Nucleus accumbens (tissue), 56 donors: ENCODE measurements at regions not wholly inside any gene's neighbourhood (a gene's known extent, or its start where the extent isn't known, plus 50 kb on each side); places are given as distances from the start of the nearest gene placed in this dataset.
"Not testable (repeated sequence)": the region's sequence is repeated elsewhere in the genome, so short reads cannot be mapped to it uniquely, and the experiment has no call there.

Experiments
- DNase-seq, 56 donors: peaks; one replicate each; lab custom pipeline; 2025; lab: John Stamatoyannopoulos, UW

- DNase-seq, result no peak
Measured at GRCh38 chr3:197431346-197431910, 124.3 kb downstream of the BDH1 start.

GRCh38 chr3:197430934-197431333 lies 124.8 kb downstream of the BDH1 start:
- DNase-seq, result no peak

GRCh38 chr3:197430502-197430901 lies 125.3 kb downstream of the BDH1 start:
- DNase-seq, result no peak

DNA sequence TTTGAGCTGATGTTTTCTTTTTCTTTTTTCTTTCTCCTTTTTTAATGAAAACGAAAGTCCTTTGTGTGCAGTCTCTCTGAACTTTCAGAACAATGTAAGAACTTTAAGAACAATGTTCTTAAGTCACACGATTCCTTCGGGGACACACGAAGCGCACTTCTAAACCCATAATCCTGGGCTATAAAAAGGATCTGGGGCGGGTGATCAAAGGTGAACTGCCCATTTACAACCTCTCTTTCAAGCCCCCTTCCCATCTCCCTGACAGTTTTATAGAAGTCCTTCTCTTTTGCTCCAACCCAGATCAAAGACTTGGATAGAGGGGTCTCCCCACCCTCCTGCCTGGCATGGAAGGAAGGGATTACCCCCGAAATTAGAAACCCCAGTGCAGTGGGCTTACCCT lies 126.8 kb downstream of the BDH1 start:
- no peak for DNase-seq

GRCh38 chr3:197428117-197428801 lies 127.5 kb downstream of the BDH1 start:
- no peak for DNase-seq

GRCh38 chr3:197427021-197427420 lies 128.6 kb upstream of the DLG1 start:
- DNase-seq, result no peak

DNA sequence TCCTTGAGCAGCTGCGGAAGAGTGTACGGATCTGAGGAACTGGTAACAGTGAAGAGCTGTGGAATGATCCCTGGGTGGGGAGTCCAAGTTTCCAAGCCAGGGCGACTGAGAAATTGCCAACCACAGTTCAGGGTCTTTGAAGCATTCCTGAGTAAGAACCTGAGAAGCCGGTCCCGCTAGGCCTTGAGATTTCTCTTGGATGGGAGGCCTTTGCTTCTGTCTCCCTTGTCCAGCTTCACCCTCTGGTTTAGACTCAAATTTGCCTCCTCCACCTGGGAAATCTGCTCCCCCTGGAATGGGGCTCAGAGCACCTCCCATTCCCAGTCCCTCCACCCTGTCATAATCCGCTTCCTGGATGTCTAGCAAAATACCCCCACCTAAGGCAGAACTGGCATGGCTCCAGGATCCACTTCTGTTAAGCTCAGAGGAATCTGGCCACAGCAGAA lies 127.7 kb upstream of the DLG1 start:
- no peak for DNase-seq

DNA sequence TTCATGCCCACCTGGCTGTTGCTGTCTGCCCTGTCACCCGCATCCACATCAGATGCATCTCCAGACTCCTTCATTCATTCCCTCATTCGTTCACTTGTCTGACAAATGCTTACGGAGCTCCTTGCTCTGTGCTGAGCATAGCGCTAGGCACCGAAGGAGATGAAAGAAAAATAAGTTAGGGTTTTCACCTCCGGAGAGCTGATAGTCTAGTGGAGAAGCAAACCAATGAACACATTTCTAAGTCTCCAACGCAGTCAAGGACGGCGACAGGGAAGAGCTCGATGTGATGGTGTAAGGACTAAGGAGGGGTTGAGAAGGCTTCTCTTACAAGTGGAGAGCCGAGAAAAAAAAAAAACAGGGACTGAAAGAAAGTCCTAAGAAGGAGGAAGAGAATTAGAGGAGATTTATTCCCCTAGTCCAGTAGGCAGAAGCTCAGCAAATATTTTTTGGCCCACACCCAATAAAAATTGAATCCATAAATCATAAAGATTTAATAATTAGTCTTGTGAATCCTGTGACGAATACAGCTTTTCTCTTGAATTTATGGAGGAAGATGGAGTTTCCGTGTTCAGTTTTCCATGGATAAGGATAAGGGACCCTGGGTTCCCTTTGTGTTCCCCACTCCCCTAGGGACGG lies 127.2 kb upstream of the DLG1 start:
- no peak for DNase-seq

DNA sequence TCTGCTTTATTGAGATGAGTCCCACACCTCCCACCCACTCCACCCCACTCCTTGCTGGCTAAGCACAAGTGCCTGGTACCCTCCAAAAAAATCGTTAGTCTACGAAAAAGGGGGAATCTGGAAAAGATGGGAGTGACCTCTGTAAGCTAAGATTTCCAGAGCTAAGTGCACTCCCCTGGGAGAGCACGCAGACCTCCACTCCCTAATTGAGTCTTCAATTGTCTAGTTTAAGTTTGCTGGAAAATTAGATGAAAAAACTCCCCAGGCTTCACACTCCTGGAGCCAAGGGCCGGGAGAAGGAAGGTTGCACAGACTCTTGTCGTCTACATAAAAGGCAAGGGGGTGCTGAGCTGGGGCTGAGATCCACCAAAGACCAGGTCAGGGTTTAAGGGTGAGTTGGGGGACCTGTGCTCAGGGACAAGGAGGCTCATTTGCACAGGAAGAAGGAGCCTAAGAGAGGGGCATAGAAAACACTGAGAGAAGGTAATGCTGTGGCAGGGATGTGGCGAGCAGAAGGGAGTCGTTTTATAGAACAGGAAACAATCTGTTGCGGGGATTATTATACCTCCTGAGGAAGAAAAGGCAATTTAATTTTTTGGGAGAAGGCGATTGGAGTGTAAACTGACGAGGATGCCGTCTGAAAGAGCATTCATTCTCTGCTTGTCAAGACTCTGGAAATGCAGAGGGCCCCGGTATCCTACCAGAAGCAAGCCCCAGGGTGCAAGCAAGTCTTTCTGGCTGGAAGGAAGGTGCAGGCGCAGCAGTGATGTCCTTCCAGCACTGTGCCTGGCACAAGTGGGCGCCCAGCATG lies 126.5 kb upstream of the DLG1 start:
- no peak for DNase-seq

- DNase-seq, result no peak
Measured at GRCh38 chr3:197424266-197424665, 125.9 kb upstream of the DLG1 start.

DNA sequence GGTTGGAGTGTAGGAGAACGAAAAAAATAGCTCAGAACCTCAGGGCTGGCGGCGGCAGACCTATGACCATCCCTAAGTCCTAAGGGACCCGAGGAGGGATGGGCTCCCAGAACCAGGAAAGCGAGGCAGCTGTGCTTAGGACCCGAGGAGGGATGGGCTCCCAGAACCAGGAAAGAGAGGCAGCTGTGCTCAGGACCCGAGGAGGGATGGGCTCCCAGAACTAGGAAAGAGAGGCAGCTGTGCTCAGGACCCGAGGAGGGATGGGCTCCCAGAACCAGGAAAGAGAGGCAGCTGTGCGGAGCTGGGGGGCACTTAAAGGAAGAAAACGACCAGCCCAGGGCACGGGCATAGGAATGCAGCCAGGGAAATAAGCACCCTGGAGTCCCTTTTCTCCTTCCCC lies 125.0 kb upstream of the DLG1 start:
- no peak for DNase-seq

GRCh38 chr3:197422506-197422905 lies 124.1 kb upstream of the DLG1 start:
- no peak for DNase-seq

- DNase-seq, result no peak
Measured at GRCh38 chr3:197421021-197421420, 122.6 kb upstream of the DLG1 start.

DNA sequence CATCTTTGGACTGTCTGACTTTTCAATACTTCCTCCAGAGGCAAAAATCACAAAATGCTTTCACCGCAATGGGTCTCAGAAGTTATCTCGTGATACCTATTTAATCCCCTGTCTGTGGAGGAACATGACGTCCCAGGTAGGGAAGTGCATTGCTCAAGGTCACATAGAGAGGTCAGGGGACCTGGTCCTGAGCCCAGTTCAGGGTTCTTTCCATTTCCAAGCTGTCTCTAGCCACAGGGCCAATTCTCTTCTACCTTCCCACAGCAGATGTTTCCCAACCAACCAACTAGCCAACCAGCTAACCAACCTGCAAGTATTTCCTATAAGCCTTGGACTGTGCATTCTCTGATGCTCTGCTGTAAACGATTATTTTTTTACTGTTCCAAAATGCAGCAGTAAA lies 122.2 kb upstream of the DLG1 start:
- no peak for DNase-seq

DNA sequence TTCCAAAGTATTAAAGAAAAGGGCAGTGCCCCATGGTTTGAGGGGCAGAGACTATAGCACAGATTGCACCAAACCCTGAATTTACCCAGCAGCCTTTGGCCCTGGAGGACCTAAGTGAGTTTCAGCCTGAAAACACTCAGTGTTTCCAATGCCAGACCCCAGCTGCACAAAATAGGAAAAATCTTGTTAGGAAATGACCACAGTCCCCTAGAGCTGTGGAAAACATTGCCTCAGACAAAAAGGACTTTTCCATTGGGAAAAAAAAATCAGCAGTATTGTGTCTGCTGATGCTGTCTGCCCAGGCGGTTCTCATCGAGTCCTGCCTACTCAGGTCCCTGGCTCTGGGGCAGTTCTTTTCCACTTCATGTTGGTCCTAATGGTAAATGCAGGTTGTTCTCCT lies 121.7 kb upstream of the DLG1 start:
- no peak for DNase-seq

DNA sequence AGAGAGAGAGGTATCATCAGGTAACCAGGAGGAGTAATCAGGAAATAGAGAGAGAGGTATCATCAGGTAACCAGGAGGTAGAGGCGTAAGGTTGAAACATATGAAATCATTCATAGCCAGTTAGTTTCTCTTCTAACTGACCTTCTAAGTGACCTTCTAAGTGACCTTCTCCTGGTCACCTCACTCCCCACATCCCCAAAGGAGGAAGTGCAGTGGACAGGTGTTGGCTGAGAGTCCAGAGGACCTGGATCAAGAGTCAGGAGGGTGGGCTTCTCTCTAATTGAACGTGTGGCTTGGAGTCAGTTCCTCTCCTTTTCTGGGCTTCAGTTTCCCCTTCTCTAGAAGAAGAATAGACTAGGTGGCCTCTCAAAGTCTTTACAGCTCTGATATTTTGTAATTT lies 121.3 kb upstream of the DLG1 start:
- DNase-seq, result no peak

GRCh38 chr3:197417911-197418618 lies 119.7 kb upstream of the DLG1 start:
- no peak for DNase-seq

- no peak for DNase-seq
Measured at GRCh38 chr3:197417441-197417840, 119.0 kb upstream of the DLG1 start.

GRCh38 chr3:197411899-197412298 lies 113.5 kb upstream of the DLG1 start:
- not testable (repeated sequence) for DNase-seq

DNA sequence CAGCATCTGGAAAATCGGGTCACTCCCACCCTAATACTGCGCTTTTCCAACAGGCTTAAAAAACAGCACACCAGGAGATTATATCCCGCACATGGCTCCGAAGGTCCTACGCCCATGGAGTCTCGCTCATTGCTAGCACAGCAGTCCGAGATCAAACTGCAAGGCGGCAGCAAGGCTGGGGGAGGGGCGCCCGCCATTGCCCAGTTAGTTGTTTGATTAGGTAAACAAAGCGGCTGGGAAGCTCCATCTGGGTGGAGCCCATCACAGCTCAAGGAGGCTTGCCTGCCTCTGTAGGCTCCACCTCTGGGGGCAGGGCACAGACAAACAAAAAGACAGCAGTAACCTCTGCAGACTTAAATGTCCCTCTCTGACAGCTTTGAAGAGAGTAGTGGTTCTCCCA lies 111.8 kb upstream of the DLG1 start:
- DNase-seq, result not testable (repeated sequence)
